ENCODE measurements at regions not wholly inside any gene's neighbourhood (a gene's known extent, or its start where the extent isn't known, plus 50 kb on each side); places are given as distances from the start of the nearest gene placed in this dataset.

GRCh38 chr3:22101351-22101750 is 350.3 kb upstream of the ZNF385D start:
- TF ChIP-seq CTCF (IDR thresholded peaks at IDR 0.05) = no peak
- TF ChIP-seq ZFX (IDR thresholded peaks at IDR 0.05; ENCODE audit: borderline replicate concordance) = no peak

Data from 22Rv1 (cell line).